ENCODE measurements at regions not wholly inside any gene's neighbourhood (a gene's known extent, or its start where the extent isn't known, plus 50 kb on each side); places are given as distances from the start of the nearest gene placed in this dataset.

DNA sequence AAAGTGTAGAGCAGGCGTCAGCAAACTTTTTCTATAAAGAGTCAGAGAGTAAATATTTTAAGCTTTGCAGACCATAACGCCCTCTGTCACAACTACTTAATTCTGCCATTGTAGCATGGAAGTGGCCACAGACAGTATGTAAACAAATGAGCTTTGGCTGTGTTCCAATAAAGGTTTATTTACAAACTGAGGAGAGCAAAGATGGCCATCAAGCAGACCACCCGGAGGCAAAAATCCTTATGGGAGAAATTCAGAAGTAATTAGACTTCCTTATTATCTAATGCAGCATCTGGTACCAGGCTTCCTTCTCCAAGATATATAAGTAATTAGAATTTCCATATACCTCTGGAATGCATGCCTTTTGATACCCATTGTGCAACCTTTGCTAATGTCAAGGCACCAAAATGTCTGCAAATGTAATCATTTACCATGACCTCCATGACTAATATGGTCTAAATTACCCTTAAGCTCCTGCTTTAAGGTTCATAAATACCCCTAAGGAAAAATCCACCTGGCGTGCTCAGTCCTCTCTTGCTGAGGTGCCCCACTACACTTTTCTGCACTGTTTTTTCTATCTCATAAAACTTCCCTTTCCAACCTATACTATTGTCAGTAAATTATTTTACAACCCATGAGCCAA, 377.8 kb downstream of the MATN1 start:
- H3K27me3 ChIP-seq, result peaks cover 0 to 30% of the 10 kb centered on the region in 2 donors

DNA sequence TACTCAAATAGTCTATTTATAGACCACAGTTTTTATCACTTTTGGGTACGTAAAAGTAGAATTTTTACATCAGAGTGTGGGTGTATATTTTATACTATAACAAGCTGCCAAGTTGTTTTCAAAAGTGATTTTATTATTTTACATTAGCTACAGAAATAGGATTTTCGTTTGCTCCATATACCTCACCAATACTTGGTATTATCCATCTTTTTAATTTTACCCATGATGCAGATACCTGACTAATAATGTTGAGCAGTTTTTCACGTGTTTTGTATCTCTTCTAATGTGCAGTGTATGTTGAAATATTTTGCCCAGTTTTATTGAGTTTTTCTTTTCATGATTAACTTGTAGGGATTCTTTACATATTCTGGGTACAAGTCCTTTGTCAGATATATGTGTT, 379.8 kb downstream of the MATN1 start:
- H3K4me3 ChIP-seq, result no peak overlapping the region
- no peak for DNase-seq (ENCODE audit: low spot score in 2 of 2)
- no peaks in the 10 kb centered on the region for H3K36me3 ChIP-seq
- WGBS, 2 donors, result 47 to 50% methylated on average over 3 of the region's 3 CpGs
- H3K9me3 ChIP-seq, result peaks cover 0 to 31% (median 0%) of the 10 kb centered on the region in 4 donors
- H3K4me1 ChIP-seq, result no peaks in the 10 kb centered on the region
- no peak overlapping the region for H3K27ac ChIP-seq
- TF ChIP-seq EP300 (IDR thresholded peaks at IDR 0.05), result no peak
- TF ChIP-seq, protein P1, sequence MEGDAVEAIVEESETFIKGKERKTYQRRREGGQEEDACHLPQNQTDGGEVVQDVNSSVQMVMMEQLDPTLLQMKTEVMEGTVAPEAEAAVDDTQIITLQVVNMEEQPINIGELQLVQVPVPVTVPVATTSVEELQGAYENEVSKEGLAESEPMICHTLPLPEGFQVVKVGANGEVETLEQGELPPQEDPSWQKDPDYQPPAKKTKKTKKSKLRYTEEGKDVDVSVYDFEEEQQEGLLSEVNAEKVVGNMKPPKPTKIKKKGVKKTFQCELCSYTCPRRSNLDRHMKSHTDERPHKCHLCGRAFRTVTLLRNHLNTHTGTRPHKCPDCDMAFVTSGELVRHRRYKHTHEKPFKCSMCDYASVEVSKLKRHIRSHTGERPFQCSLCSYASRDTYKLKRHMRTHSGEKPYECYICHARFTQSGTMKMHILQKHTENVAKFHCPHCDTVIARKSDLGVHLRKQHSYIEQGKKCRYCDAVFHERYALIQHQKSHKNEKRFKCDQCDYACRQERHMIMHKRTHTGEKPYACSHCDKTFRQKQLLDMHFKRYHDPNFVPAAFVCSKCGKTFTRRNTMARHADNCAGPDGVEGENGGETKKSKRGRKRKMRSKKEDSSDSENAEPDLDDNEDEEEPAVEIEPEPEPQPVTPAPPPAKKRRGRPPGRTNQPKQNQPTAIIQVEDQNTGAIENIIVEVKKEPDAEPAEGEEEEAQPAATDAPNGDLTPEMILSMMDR (IDR thresholded peaks at IDR 0.05), result no peak
- TF ChIP-seq POLR2A (IDR thresholded peaks at IDR 0.05), result no peak
- H3K27me3 ChIP-seq, result peaks cover 0 to 30% of the 10 kb centered on the region in 2 donors

More for the DNA sequence above, 377.8 kb downstream of the MATN1 start:
- no peaks in the 10 kb centered on the region for H3K36me3 ChIP-seq
- H3K27ac ChIP-seq, result no peak overlapping the region
- H3K4me1 ChIP-seq, result no peaks in the 10 kb centered on the region
- no peak for DNase-seq (ENCODE audit: low spot score in 2 of 2)
- no peak overlapping the region for H3K4me3 ChIP-seq
- 35 to 36% methylated on average over 4 of the region's 4 CpGs for WGBS, 2 donors
- no peak for TF ChIP-seq POLR2A (IDR thresholded peaks at IDR 0.05)
- no peak for TF ChIP-seq EP300 (IDR thresholded peaks at IDR 0.05)
- TF ChIP-seq, protein P1 (IDR thresholded peaks at IDR 0.05), result no peak
- peaks cover 0 to 40% (median 0%) of the 10 kb centered on the region in 4 donors for H3K9me3 ChIP-seq

DNA sequence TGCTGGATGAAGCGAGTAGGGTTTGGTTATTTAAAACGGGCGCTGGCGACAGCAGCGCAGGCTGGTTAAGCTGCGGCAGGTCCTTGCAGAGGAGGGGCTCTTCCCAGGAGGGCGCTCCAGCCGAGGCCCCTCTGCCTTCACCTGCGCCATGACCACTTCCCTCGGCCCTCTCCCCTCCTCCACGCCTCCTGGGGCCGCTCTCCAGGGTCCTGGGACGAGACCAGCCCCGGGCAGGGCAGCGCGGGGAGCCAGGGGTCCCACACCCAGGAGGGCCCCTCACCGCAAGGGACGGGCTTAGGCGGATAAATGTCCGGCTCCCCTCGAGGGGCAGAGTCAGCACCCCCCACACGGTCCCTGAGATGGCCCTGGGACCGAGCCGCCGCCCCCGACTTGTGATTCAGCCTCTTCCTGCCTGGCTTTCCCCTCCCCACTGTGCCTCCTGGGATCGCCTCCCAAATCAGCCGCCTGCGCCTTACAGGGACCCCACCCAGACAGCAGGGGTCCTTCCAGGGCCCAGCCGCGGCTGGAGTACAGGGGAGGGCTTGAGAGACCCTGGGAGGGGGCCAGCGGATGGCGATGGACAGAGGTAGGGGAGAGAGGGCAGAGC, 380.7 kb downstream of the MATN1 start:
- no peak overlapping the region for H3K4me3 ChIP-seq
- 11 to 16% methylated on average over 21 to 33 of the region's 33 CpGs for WGBS, 2 donors
- no peaks in the 10 kb centered on the region for H3K4me1 ChIP-seq
- H3K27me3 ChIP-seq, result peaks cover 0 to 30% of the 10 kb centered on the region in 2 donors
- DNase-seq (ENCODE audit: low spot score in 2 of 2), result no peak
- TF ChIP-seq EP300 (IDR thresholded peaks at IDR 0.05) (no peak), POLR2A (IDR thresholded peaks at IDR 0.05) (no peak)
- TF ChIP-seq, protein P1 (IDR thresholded peaks at IDR 0.05), result no peak
- H3K9me3 ChIP-seq, result peaks cover 0 to 26% (median 0%) of the 10 kb centered on the region in 4 donors
- no peak overlapping the region for H3K27ac ChIP-seq
- no peaks in the 10 kb centered on the region for H3K36me3 ChIP-seq

DNA sequence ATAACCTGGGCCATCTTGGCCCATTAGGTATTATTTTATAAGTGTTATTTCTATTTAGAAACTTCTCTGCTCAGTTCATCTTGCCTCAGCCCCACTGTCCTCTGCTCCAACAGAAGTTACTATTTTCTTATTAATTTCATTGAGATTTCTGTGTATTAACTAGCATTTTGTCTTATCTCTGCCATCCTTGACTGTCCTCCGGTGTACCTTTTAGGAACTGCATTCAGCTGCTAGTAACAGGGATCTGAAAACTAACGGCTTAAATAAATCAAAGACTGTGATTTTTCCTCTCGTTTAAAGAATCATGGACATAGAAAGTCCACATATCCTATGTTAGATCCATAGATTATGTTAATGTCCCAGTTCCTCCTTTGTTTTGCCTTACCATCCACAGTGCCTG, 382.5 kb downstream of the MATN1 start:
- Histone ChIP-seq H3K27ac (no peak overlapping the region), H3K4me1 (no peaks in the 10 kb centered on the region), H3K4me3 (no peak overlapping the region), H3K9me3 (peaks cover 0 to 25% (median 0%) of the 10 kb centered on the region in 4 donors), H3K27me3 (peaks cover 0 to 30% of the 10 kb centered on the region in 2 donors), H3K36me3 (no peaks in the 10 kb centered on the region)
- WGBS, 2 donors, result 88% methylated on average over 3 of the region's 3 CpGs
- DNase-seq (ENCODE audit: low spot score in 2 of 2), result no peak
- TF ChIP-seq, protein P1 (IDR thresholded peaks at IDR 0.05), result no peak
- TF ChIP-seq POLR2A (IDR thresholded peaks at IDR 0.05) (no peak), EP300 (IDR thresholded peaks at IDR 0.05) (no peak)

DNA sequence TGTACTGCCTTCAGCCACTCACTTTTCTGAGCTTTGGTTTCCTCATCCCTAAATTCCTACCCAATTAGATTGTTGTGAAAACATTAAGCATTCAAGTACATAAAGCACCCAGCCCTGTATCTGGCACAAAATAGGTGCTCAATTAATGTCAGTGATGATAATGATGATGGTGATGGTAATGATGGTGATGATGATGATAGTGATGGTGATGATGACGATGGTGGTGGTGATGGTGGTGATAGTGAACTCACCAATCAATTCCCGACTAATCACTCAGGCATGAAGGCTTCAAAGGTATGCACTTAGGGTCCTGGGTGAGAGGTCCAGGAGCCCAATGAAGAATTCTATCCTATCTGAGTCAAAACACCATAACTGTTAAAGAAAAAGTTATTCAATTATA, 383.5 kb downstream of the MATN1 start:
- DNase-seq (ENCODE audit: low spot score in 2 of 2), result no peak
- no peak overlapping the region for H3K27ac ChIP-seq
- TF ChIP-seq EP300 (IDR thresholded peaks at IDR 0.05), result no peak
- TF ChIP-seq, protein P1 (IDR thresholded peaks at IDR 0.05), result no peak
- TF ChIP-seq POLR2A (IDR thresholded peaks at IDR 0.05), result no peak
- H3K27me3 ChIP-seq, result peaks cover 0 to 30% of the 10 kb centered on the region in 2 donors
- peaks cover 0 to 25% (median 0%) of the 10 kb centered on the region in 4 donors for H3K9me3 ChIP-seq
- no peaks in the 10 kb centered on the region for H3K36me3 ChIP-seq
- H3K4me3 ChIP-seq, result no peak overlapping the region
- WGBS, 2 donors, result 79 to 92% methylated on average over 2 of the region's 2 CpGs
- H3K4me1 ChIP-seq, result no peaks in the 10 kb centered on the region
